Stomach (tissue), 8 donors: ENCODE measurements at regions not wholly inside any gene's neighbourhood (a gene's known extent, or its start where the extent isn't known, plus 50 kb on each side); places are given as distances from the start of the nearest gene placed in this dataset.

Source experiments
- DNase-seq, 2 donors: peaks; one replicate each; pipeline versions ENCODE4 v3.0.0 to v3.0.0-alpha.2; 2013 to 2019
- H3K27ac ChIP-seq, 5 donors: fragments of 200-600 bp in 4 of 5; sonication (generic) in 4 of 5; one replicate each; pipeline ENCODE4 v1.5.1; 2013 to 2019; ENCODE audit warnings: mild to moderate bottlenecking in 1 of 5, moderate library complexity in 1 of 5
- H3K27me3 ChIP-seq, 3 donors: fragments of 200-600 bp; sonication (generic); one replicate each; pipeline ENCODE4 v1.5.1; 2017 to 2019; ENCODE audit warnings: mixed run types in 1 of 3
- H3K36me3 ChIP-seq, 4 donors: fragments of 200-600 bp; sonication (generic); 1 replicate in 3 of 4; 2 replicates in 1 of 4; pipeline ENCODE4 v1.5.1; 2016 to 2019
- H3K4me1 ChIP-seq, 4 donors: fragments of 200-600 bp; sonication (generic); one replicate each; pipeline ENCODE4 v1.5.1; 2016 to 2019
- H3K4me3 ChIP-seq, 4 donors: fragments of 200-600 bp; sonication (generic) in 3 of 4; one replicate each; pipeline ENCODE4 v1.5.1; 2016 to 2019; ENCODE audit warnings: mild to moderate bottlenecking in 1 of 4
- H3K9me3 ChIP-seq, 4 donors: fragments of 200-600 bp; sonication (generic); one replicate each; pipeline ENCODE4 v1.5.1; 2016 to 2019
- EP300 ChIP-seq: sonication (generic); formaldehyde crosslinking; IDR thresholded peaks from one replicate; pipeline ENCODE4 v1.6.1; 2017; ENCODE audit warnings: antibody characterized with exemption
- POLR2A ChIP-seq, 4 donors: fragments of 450-650 bp; IDR thresholded peaks; one replicate each; pipeline ENCODE4 v1.6.1; 2016; ENCODE audit warnings: antibody characterized with exemption in 4 of 4, control low read depth in 2 of 4, mild to moderate bottlenecking in 1 of 4, moderate library complexity in 1 of 4
- POLR2AphosphoS5 ChIP-seq, 3 donors: sonication (generic); formaldehyde crosslinking; IDR thresholded peaks; one replicate each; pipeline ENCODE4 v1.6.1; 2016; ENCODE audit warnings: antibody characterized with exemption in 3 of 3
- WGBS, 5 donors: extraction: QIAGEN DNeasy Blood & Tissue Kit in 3 of 5; methylation state at CpG; one replicate each; pipeline versions ENCODE4 v1.1.5 to v1.1.7; 2013 to 2018; 5-methylcytosine and 5-hydroxymethylcytosine counted together
- intact Hi-C: fragments of 100-400 bp; cut with DNase I; formaldehyde crosslinking; loops from one replicate; pipeline ENCODE4 v1.15.1; 2023; ENCODE audit warnings: low total_unique reads
- TF ChIP-seq, protein P1 (sequence below), 7 experiments: fragments of 450-650 bp in 4 of 7; fragments of 200-600 bp in 3 of 7; sonication (generic) in 3 of 7; IDR thresholded peaks; one replicate each; pipeline ENCODE4 v1.5.1; 2016 to 2019; ENCODE audit warnings: antibody characterized with exemption in 7 of 7, control low read depth in 2 of 7, mild to moderate bottlenecking in 1 of 7
- donor health status: healthy with polysubstance abuse.
- donor health status: Bipolar disorder and iron deficiency.
- donor health status: healthy.

- H3K27me3 ChIP-seq, result no peaks in the 10 kb centered on the region
- no peaks in the 10 kb centered on the region for H3K36me3 ChIP-seq
- H3K4me1 ChIP-seq, result no peaks in the 10 kb centered on the region
- intact Hi-C loops, result no loop called here
- H3K4me3 ChIP-seq, result no peak overlapping the region
- peaks cover 0 to 4% (median 0%) of the 10 kb centered on the region in 4 donors for H3K9me3 ChIP-seq
- no peak for DNase-seq
- TF ChIP-seq, protein P1, sequence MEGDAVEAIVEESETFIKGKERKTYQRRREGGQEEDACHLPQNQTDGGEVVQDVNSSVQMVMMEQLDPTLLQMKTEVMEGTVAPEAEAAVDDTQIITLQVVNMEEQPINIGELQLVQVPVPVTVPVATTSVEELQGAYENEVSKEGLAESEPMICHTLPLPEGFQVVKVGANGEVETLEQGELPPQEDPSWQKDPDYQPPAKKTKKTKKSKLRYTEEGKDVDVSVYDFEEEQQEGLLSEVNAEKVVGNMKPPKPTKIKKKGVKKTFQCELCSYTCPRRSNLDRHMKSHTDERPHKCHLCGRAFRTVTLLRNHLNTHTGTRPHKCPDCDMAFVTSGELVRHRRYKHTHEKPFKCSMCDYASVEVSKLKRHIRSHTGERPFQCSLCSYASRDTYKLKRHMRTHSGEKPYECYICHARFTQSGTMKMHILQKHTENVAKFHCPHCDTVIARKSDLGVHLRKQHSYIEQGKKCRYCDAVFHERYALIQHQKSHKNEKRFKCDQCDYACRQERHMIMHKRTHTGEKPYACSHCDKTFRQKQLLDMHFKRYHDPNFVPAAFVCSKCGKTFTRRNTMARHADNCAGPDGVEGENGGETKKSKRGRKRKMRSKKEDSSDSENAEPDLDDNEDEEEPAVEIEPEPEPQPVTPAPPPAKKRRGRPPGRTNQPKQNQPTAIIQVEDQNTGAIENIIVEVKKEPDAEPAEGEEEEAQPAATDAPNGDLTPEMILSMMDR (IDR thresholded peaks at IDR 0.05), result no peak
- TF ChIP-seq POLR2AphosphoS5 (IDR thresholded peaks at IDR 0.05) (no peak), POLR2A (IDR thresholded peaks at IDR 0.05) (no peak), EP300 (no peak)
- no peak overlapping the region for H3K27ac ChIP-seq
- 89 to 100% (median 93%) methylated on average over 1 of the region's 1 CpG for WGBS, 5 donors
These were observed 354.9 kb downstream of the GPAT3 start for GRCh38 chr4:83890816-83891215.

DNA sequence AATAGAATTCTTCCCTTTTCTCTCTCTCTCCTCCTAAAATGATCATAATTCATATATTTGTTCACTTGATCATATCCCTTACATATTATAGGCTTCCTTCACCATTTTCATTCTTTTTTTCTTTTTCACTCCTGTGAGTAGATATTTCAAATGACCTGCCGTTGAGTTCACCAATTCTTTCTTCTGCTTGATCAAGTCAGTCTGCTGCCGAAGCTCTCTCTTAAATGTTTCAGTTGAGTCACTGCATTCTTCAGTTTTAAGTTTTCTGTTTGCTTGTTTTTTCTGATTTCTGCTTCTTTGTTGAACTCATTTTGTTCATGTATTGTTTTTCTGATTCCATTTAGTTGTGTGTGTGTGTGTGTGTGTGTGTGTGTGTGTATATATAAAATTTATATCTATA is 354.3 kb downstream of the GPAT3 start:
- 83 to 92% (median 91%) methylated on average over 2 of the region's 2 CpGs for WGBS, 5 donors
- no peak overlapping the region for H3K4me3 ChIP-seq
- peaks cover 0 to 4% (median 0%) of the 10 kb centered on the region in 4 donors for H3K9me3 ChIP-seq
- no peaks in the 10 kb centered on the region for H3K36me3 ChIP-seq
- DNase-seq, result no peak
- H3K27ac ChIP-seq, result no peak overlapping the region
- intact Hi-C loops, result no loop called here
- no peaks in the 10 kb centered on the region for H3K27me3 ChIP-seq
- TF ChIP-seq POLR2A (IDR thresholded peaks at IDR 0.05) (no peak), EP300 (no peak), POLR2AphosphoS5 (IDR thresholded peaks at IDR 0.05) (no peak)
- TF ChIP-seq, protein P1 (IDR thresholded peaks at IDR 0.05), result no peak
- H3K4me1 ChIP-seq, result no peaks in the 10 kb centered on the region

GRCh38 chr4:83889802-83890201 is 353.9 kb downstream of the GPAT3 start:
- Histone ChIP-seq H3K4me1 (no peaks in the 10 kb centered on the region), H3K4me3 (no peak overlapping the region), H3K27me3 (no peaks in the 10 kb centered on the region), H3K9me3 (peaks cover 0 to 4% (median 0%) of the 10 kb centered on the region in 4 donors), H3K27ac (no peak overlapping the region), H3K36me3 (no peaks in the 10 kb centered on the region)
- WGBS, 5 donors, result 71 to 84% (median 78%) methylated on average over 2 of the region's 2 CpGs
- intact Hi-C loops, result no loop called here
- DNase-seq, result no peak
- TF ChIP-seq EP300 (no peak), POLR2A (IDR thresholded peaks at IDR 0.05) (no peak), POLR2AphosphoS5 (IDR thresholded peaks at IDR 0.05) (no peak)
- TF ChIP-seq, protein P1 (IDR thresholded peaks at IDR 0.05), result no peak

DNA sequence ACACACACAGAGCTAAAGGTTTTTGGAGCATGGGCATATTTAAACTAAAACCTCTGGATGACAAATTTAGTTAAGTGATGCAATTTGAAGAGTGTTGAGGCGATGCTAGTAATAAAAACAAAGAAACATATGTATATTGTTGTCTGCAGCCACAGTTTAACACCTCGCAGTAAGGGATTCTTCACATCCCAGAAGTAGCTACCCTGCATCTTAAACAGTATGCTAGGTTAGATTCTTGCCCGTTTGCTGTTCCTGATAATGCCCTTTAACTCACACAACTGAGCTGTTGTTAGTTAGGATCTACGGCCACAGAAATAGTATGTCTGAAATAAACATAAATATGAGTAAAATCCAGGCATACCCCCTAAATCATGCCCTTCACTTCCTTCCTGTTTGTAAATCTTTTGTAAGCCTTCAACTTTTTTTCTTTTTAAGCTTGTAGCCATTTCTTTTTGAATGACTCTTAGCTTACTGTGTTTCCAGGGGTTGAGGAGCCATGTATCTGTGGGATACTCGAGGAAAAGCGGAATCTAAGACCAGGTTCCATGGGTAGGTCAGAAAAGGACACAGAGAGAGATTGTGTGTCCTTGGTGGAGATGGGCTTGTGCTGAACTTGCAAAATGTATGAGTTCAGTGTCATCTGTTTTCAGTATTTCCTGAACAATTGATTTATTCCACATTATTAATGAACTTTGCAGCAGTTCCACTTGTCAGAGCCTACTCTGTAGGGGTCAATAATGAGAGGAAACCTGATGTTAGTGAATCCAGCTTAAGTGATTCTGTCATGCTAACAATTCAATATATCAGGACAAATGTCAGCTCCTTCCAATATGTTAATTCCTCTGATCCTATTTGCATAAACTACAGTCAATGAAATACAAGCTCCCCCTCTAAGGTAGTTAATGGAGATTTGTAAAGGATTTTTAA is 349.6 kb downstream of the GPAT3 start:
- Histone ChIP-seq H3K36me3 (no peaks in the 10 kb centered on the region), H3K27ac (no peak overlapping the region), H3K4me1 (no peaks in the 10 kb centered on the region), H3K9me3 (no peaks in the 10 kb centered on the region), H3K27me3 (no peaks in the 10 kb centered on the region), H3K4me3 (no peak overlapping the region)
- TF ChIP-seq POLR2AphosphoS5 (IDR thresholded peaks at IDR 0.05) (no peak), POLR2A (IDR thresholded peaks at IDR 0.05) (no peak), EP300 (no peak)
- TF ChIP-seq, protein P1 (IDR thresholded peaks at IDR 0.05), result no peak
- intact Hi-C loops, result no loop called here
- WGBS, 5 donors, result 65 to 73% (median 71%) methylated on average over 6 of the region's 6 CpGs
- DNase-seq, result no peak
